ENCODE measurements at regions not wholly inside any gene's neighbourhood (a gene's known extent, or its start where the extent isn't known, plus 50 kb on each side); places are given as distances from the start of the nearest gene placed in this dataset.

DNA sequence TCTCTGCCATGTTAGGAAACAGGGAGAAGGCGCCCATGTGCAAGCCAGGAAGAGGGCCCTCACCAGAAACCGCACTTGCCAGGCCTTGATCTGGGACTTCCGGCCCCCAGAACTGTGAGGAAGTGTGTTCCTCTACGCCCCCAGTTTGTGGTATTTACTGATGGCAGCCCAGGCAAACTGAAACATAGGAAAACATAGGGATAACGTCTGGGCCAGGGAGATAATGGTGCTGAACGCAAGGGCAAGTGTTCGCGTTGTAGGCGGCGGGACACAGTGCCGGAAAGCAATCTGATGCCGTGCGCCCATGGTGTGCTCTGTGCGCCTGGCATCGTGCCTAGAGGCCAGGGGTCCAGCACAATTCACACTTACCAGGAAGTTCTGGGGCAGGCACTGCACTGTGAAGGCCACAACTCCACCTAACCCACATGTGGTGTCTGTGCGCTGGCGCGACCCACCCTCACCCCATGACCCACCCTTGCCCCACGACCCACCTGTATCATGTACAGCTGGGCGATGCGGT, 53.6 kb downstream of the ARL6IP4 start:
- Mint-ChIP-seq H3K4me1 (ENCODE audit: low read depth) (peaks cover 22% of the 10 kb centered on the region), H3K9me3 (no peaks in the 10 kb centered on the region), H3K36me3 (ENCODE audit: low read depth) (no peaks in the 10 kb centered on the region), H3K27me3 (peaks cover 1% of the 10 kb centered on the region), H3K4me3 (no peak overlapping the region), H3K27ac (peak overlapping the region; percentile 30)
- intact Hi-C loops (cut with micrococcal nuclease) = no loop called here

DNA sequence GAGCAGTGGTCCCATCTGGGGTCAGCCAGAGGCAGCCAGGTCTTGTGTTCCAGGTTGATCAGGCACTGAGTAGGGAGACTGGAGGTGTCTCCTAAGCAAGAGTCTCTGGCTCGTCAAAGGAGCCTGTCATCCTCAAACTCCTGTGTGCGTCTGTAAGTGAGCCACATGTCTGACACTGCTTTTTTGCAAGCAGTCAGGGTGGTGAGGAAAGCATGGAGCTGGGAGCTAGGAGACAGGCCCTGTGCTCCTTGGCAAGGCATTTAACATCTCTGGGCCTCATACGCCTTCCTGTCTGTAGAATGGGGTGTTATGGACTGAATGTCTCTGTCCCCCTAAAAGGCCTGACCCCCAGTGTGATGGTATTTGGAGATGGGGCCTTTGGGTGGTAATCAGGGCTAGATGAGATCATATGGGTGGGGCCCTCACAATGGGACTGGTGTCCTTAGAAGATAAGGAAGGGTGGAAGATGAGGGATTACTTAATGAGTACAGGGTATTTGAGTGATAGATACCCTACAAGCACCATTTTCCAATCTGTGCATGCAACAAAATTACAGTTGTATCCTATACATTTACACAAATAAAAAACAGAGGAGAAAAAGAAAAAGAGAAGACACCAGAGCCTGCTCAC, 53.0 kb downstream of the ARL6IP4 start:
- Mint-ChIP-seq H3K27ac (peak overlapping the region; percentile 30), H3K4me1 (ENCODE audit: low read depth) (peaks cover 22% of the 10 kb centered on the region), H3K36me3 (ENCODE audit: low read depth) (no peaks in the 10 kb centered on the region), H3K27me3 (peaks cover 1% of the 10 kb centered on the region), H3K4me3 (no peak overlapping the region), H3K9me3 (no peaks in the 10 kb centered on the region)
- intact Hi-C loops (cut with micrococcal nuclease) = no loop called here

DNA sequence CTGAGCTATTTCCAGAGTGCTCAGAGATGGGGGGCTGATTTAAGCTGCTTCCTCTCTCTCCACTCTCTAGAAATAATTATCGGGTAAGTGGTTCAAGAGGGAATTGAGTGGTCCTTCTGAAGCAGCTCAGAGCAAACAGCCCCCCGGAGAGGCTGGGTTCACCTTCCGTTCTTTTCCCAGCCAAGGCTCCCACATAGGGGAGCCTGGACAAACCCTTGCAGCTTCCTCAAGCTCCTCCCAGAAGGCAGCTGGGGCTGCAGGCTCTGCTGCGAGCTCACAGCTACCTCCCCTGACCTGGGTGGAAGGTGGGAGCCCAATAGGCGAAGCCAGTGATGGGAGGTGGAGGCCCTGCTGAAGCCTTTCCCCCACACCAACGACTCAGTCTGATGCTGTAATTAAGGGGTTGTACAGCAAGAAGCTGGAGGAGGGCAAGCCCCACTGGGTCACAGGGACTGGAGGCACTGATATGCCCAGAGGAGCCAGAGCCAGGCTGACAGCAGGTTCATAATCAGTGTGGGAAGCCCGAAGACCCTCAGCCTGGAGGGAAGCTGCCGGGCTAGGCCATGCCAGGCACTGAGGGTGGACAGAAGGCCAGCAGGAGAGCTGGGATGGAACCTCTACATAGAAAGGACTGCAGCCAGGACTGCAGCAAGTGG, 52.4 kb downstream of the ARL6IP4 start:
- no peak overlapping the region for H3K27ac Mint-ChIP-seq
- intact Hi-C loops (cut with micrococcal nuclease) = no loop called here
- H3K27me3 Mint-ChIP-seq = peaks cover 1% of the 10 kb centered on the region
- H3K4me1 Mint-ChIP-seq (ENCODE audit: low read depth) = peaks cover 22% of the 10 kb centered on the region
- H3K9me3 Mint-ChIP-seq = no peaks in the 10 kb centered on the region
- no peaks in the 10 kb centered on the region for H3K36me3 Mint-ChIP-seq (ENCODE audit: low read depth)
- no peak overlapping the region for H3K4me3 Mint-ChIP-seq

All from dendritic cell treated with granulocyte-macrophage colony-stimulating factor and Interleukin-4, amounts not matched to agents 40 ng/mL and 50 ng/mL, for 4 days (primary cell).